HEK293 (cell line): ENCODE measurements at regions not wholly inside any gene's neighbourhood (a gene's known extent, or its start where the extent isn't known, plus 50 kb on each side); places are given as distances from the start of the nearest gene placed in this dataset.
"Not testable (repeated sequence)": the region's sequence is repeated elsewhere in the genome, so short reads cannot be mapped to it uniquely, and the experiment has no call there.

Experiments used
- CTCF ChIA-PET: fragments of 350-600 bp; formaldehyde crosslinking; extraction: SDS; loops from one replicate; lab custom pipeline; 2021; ENCODE audit warnings: antibody characterized with exemption; lab: Yijun Ruan, JAX
- POLR2A ChIA-PET: fragments of 300-600 bp; formaldehyde crosslinking; extraction: SDS; loops from one replicate; lab custom pipeline; 2020; ENCODE audit warnings: antibody characterized with exemption, inconsistent platforms; lab: Yijun Ruan, JAX
- H3K27ac ChIP-seq: fragments of 200-500 bp; sonication (Bioruptor generic); 2 replicates; pipeline ENCODE4 v1.5.1; 2014; ENCODE audit warnings: low read depth, low read length, control low read depth, inconsistent platforms; ENCODE audit errors: extremely low read depth
- H3K36me3 ChIP-seq, 2 experiments: fragments of 200-500 bp in 1 of 2; sonication (Bioruptor generic) in 1 of 2; 1 replicate in 1 of 2; 2 replicates in 1 of 2; pipeline ENCODE4 v1.5.1; 2014 to 2017; ENCODE audit warnings: inconsistent platforms in 2 of 2, low read length in 2 of 2; ENCODE audit not compliant: control insufficient read depth in 2 of 2, insufficient read depth in 1 of 2
- H3K4me1 ChIP-seq: fragments of 200-500 bp; sonication (Bioruptor generic); 2 replicates; pipeline ENCODE4 v1.5.1; 2014; ENCODE audit warnings: mild to moderate bottlenecking, low read length, inconsistent platforms; ENCODE audit not compliant: control insufficient read depth, insufficient read depth
- H3K4me3 ChIP-seq: 2 replicates; pipeline ENCODE4 v1.5.1; 2011; ENCODE audit warnings: low read depth, mild to moderate bottlenecking, control low read depth, low read length, moderate library complexity
- H3K9me3 ChIP-seq: fragments of 200-500 bp; sonication (Bioruptor generic); 2 replicates; pipeline ENCODE4 v1.5.1; 2014; ENCODE audit warnings: low read depth, low read length, inconsistent platforms; ENCODE audit not compliant: control insufficient read depth, insufficient read depth
- BCL11A ChIP-seq: fragments of 450-650 bp; formaldehyde crosslinking; IDR thresholded peaks from 2 replicates; pipeline ENCODE4 v1.5.1; 2016; ENCODE audit warnings: low read depth, missing biosample characterization, missing genetic modification characterization
- BCL11B ChIP-seq: fragments of 450-650 bp; formaldehyde crosslinking; IDR thresholded peaks from 2 replicates; pipeline ENCODE4 v1.5.1; 2016; ENCODE audit warnings: low read depth, missing biosample characterization, missing genetic modification characterization
- EGR2 ChIP-seq: fragments of 450-650 bp; formaldehyde crosslinking; IDR thresholded peaks from 2 replicates; pipeline ENCODE4 v1.5.1; 2016; ENCODE audit warnings: low read depth, missing biosample characterization, missing genetic modification characterization
- GLIS1 ChIP-seq: fragments of 450-650 bp; formaldehyde crosslinking; IDR thresholded peaks from 2 replicates; pipeline ENCODE4 v1.5.1; 2016; ENCODE audit warnings: missing biosample characterization, missing genetic modification characterization
- GLIS2 ChIP-seq: fragments of 450-650 bp; formaldehyde crosslinking; IDR thresholded peaks from 2 replicates; pipeline ENCODE4 v1.5.1; 2016; ENCODE audit warnings: missing biosample characterization, missing genetic modification characterization
- HIC1 ChIP-seq: fragments of 450-650 bp; formaldehyde crosslinking; IDR thresholded peaks from 2 replicates; pipeline ENCODE4 v1.5.1; 2016; ENCODE audit warnings: missing biosample characterization, missing genetic modification characterization
- KLF1 ChIP-seq: fragments of 450-650 bp; formaldehyde crosslinking; IDR thresholded peaks from 2 replicates; pipeline ENCODE4 v1.5.1; 2016; ENCODE audit warnings: missing biosample characterization, missing genetic modification characterization
- KLF8 ChIP-seq: fragments of 450-650 bp; formaldehyde crosslinking; IDR thresholded peaks from 2 replicates; pipeline ENCODE4 v1.5.1; 2016; ENCODE audit warnings: missing biosample characterization, missing genetic modification characterization
- KLF9 ChIP-seq: fragments of 450-650 bp; formaldehyde crosslinking; IDR thresholded peaks from 2 replicates; pipeline ENCODE4 v1.5.1; 2016; ENCODE audit warnings: missing biosample characterization, missing genetic modification characterization, low read depth
- OSR2 ChIP-seq: fragments of 450-650 bp; formaldehyde crosslinking; IDR thresholded peaks from 2 replicates; pipeline ENCODE4 v1.5.1; 2016; ENCODE audit warnings: missing biosample characterization, missing genetic modification characterization
- PATZ1 ChIP-seq: fragments of 450-650 bp; formaldehyde crosslinking; IDR thresholded peaks from 2 replicates; pipeline ENCODE4 v1.5.1; 2016; ENCODE audit warnings: missing biosample characterization, missing genetic modification characterization
- PRDM10 ChIP-seq: fragments of 450-650 bp; formaldehyde crosslinking; IDR thresholded peaks from 2 replicates; pipeline ENCODE4 v1.5.1; 2016; ENCODE audit warnings: missing biosample characterization, missing genetic modification characterization
- WT1 ChIP-seq: fragments of 450-650 bp; formaldehyde crosslinking; IDR thresholded peaks from 2 replicates; pipeline ENCODE4 v1.5.1; 2016; ENCODE audit warnings: missing biosample characterization, missing genetic modification characterization
- ZEB2 ChIP-seq: fragments of 450-650 bp; formaldehyde crosslinking; IDR thresholded peaks from 2 replicates; pipeline ENCODE4 v1.5.1; 2016; ENCODE audit warnings: missing biosample characterization, missing genetic modification characterization
- ZFHX2 ChIP-seq: fragments of 450-650 bp; formaldehyde crosslinking; conservative IDR thresholded peaks from 2 replicates; pipeline ENCODE4 v1.5.1; 2016; ENCODE audit warnings: missing biosample characterization, missing genetic modification characterization
- ZNF362 ChIP-seq: fragments of 450-650 bp; formaldehyde crosslinking; IDR thresholded peaks from 2 replicates; pipeline ENCODE4 v1.5.1; 2016; ENCODE audit warnings: missing biosample characterization, missing genetic modification characterization
- ZNF600 ChIP-seq: fragments of 450-650 bp; formaldehyde crosslinking; IDR thresholded peaks from 2 replicates; pipeline ENCODE4 v1.5.1; 2016; ENCODE audit warnings: missing biosample characterization, missing genetic modification characterization
- TF ChIP-seq, protein P1 (sequence below): fragments of 450-650 bp; formaldehyde crosslinking; IDR thresholded peaks from 2 replicates; pipeline ENCODE4 v1.5.1; 2016; ENCODE audit warnings: missing biosample characterization, missing genetic modification characterization
- TF ChIP-seq, protein P2 (sequence below): fragments of 450-650 bp; formaldehyde crosslinking; IDR thresholded peaks from 2 replicates; pipeline ENCODE4 v1.5.1; 2016; ENCODE audit warnings: missing biosample characterization, missing genetic modification characterization

GRCh38 chrX:123788193-123788592, 55.3 kb upstream of the THOC2 start:
- H3K4me3 ChIP-seq, H3K4me1 ChIP-seq, H3K36me3 ChIP-seq: not testable (repeated sequence)
- POLR2A ChIA-PET = interaction anchor here (1.7 kb wide), 1 partner anchor 10 kb away, joined by 11 read pairs; no protein-coding TSS in a partner anchor
- TF ChIP-seq ZNF362 (tag by site-specific recombination) = peak; percentile 23; the same call in 1 of the 2 replicates
- peak; percentile 33; the same call in 1 of the 2 replicates for TF ChIP-seq OSR2
- peak; percentile 86 for TF ChIP-seq BCL11A
- TF ChIP-seq EGR2 = peak; percentile 55
- TF ChIP-seq PRDM10 (tag by site-specific recombination) = 0 out of 2 replicates have a peak, but pooled peaks have one; percentile 35
- peak; percentile 89 for TF ChIP-seq KLF9 (tag by site-specific recombination)
- peak; percentile 69; the same call in 1 of the 2 replicates for TF ChIP-seq WT1 (tag by site-specific recombination)
- TF ChIP-seq PATZ1 (tag by site-specific recombination) = 0 out of 2 replicates have a peak, but pooled peaks have one; percentile 15
- 0 out of 2 replicates have a peak, but pooled peaks have one; percentile 19 for TF ChIP-seq ZNF600
- TF ChIP-seq HIC1 (tag by site-specific recombination) = peak; percentile 53; the same call in 1 of the 2 replicates
- peak; percentile 88 for TF ChIP-seq ZEB2
- TF ChIP-seq, protein P1, sequence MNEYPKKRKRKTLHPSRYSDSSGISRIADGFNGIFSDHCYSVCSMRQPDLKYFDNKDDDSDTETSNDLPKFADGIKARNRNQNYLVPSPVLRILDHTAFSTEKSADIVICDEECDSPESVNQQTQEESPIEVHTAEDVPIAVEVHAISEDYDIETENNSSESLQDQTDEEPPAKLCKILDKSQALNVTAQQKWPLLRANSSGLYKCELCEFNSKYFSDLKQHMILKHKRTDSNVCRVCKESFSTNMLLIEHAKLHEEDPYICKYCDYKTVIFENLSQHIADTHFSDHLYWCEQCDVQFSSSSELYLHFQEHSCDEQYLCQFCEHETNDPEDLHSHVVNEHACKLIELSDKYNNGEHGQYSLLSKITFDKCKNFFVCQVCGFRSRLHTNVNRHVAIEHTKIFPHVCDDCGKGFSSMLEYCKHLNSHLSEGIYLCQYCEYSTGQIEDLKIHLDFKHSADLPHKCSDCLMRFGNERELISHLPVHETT = peak; percentile 21; the same call in 1 of the 2 replicates
- TF ChIP-seq KLF8 = peak; percentile 61
- TF ChIP-seq, protein P2, sequence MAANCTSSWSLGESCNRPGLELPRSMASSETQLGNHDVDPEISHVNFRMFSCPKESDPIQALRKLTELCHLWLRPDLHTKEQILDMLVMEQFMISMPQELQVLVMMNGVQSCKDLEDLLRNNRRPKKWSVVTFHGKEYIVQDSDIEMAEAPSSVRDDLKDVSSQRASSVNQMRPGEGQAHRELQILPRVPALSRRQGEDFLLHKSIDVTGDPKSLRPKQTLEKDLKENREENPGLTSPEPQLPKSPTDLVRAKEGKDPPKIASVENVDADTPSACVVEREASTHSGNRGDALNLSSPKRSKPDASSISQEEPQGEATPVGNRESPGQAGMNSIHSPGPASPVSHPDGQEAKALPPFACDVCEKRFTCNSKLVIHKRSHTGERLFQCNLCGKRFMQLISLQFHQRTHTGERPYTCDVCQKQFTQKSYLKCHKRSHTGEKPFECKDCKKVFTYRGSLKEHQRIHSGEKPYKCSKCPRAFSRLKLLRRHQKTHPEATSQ (tag by site-specific recombination) = peak; percentile 72; the same call in 1 of the 2 replicates
- TF ChIP-seq BCL11B (tag by site-specific recombination) = peak; percentile 15; the same call in 1 of the 2 replicates
- peak; percentile 87 for TF ChIP-seq KLF1 (tag by site-specific recombination)
- TF ChIP-seq GLIS1 (tag by site-specific recombination) = peak; percentile 72
- peak; percentile 68 for TF ChIP-seq GLIS2 (tag by site-specific recombination)
- peak; percentile 74 for TF ChIP-seq ZFHX2 (tag by site-specific recombination)
- TF ChIP-seq, all 188 proteins: peak for 19; not testable (repeated sequence) for 169
- H3K9me3 ChIP-seq, H3K27ac ChIP-seq: not testable (repeated sequence)
- CTCF ChIA-PET = interaction anchor here (0.9 to 2.2 kb wide), 2 partner anchors 8 to 10 kb away, joined by 3 to 16 read pairs; no protein-coding TSS in a partner anchor
